Transverse colon (tissue), 4 donors: ENCODE measurements at regions not wholly inside any gene's neighbourhood (a gene's known extent, or its start where the extent isn't known, plus 50 kb on each side); places are given as distances from the start of the nearest gene placed in this dataset.
A peak's percentile ranks its signal among the peaks of the same experiment; 100 is the strongest.

ENCODE experiments used
- DNase-seq: peaks from one replicate; pipeline ENCODE4 v3.0.0-alpha.2; 2019
- H3K27ac ChIP-seq, 4 donors: fragments of 200-600 bp; sonication (generic); 2 replicates each; pipeline ENCODE4 v1.5.1; 2016 to 2018; ENCODE audit warnings: inconsistent platforms in 4 of 4
- H3K27me3 ChIP-seq: fragments of 200-600 bp; sonication (generic); 2 replicates; pipeline ENCODE4 v1.5.1; 2017; ENCODE audit warnings: inconsistent platforms
- H3K36me3 ChIP-seq, 4 donors: fragments of 200-600 bp; sonication (generic); 2 replicates each; pipeline ENCODE4 v1.5.1; 2017 to 2019; ENCODE audit warnings: inconsistent platforms in 4 of 4
- H3K4me1 ChIP-seq, 4 donors: fragments of 200-600 bp; sonication (generic); 2 replicates each; pipeline ENCODE4 v1.5.1; 2017 to 2020; ENCODE audit warnings: inconsistent platforms in 4 of 4
- H3K4me3 ChIP-seq, 4 donors: fragments of 200-600 bp; sonication (generic); 1 replicate in 1 of 4; 2 replicates in 3 of 4; pipeline versions ENCODE4 v1.5.1 to v1.6.1; 2017 to 2019; ENCODE audit warnings: inconsistent platforms in 4 of 4
- H3K9me3 ChIP-seq, 2 donors: fragments of 200-600 bp; sonication (generic); 2 replicates each; pipeline ENCODE4 v1.5.1; 2017 to 2019; ENCODE audit warnings: inconsistent platforms in 2 of 2
- EP300 ChIP-seq: sonication (generic); formaldehyde crosslinking; IDR thresholded peaks from one replicate; pipeline ENCODE4 v1.6.1; 2017; ENCODE audit warnings: antibody characterized with exemption, low read depth
- POLR2A ChIP-seq: fragments of 450-650 bp; IDR thresholded peaks from one replicate; pipeline ENCODE4 v1.6.1; 2016; ENCODE audit warnings: antibody characterized with exemption, mild to moderate bottlenecking, moderate library complexity
- POLR2AphosphoS5 ChIP-seq, 3 donors: sonication (generic); formaldehyde crosslinking; IDR thresholded peaks; one replicate each; pipeline ENCODE4 v1.6.1; 2016; ENCODE audit warnings: antibody characterized with exemption in 3 of 3
- WGBS, 2 donors: methylation state at CpG; one replicate each; pipeline ENCODE4 v1.1.5; 2018; ENCODE audit warnings: low coverage in 1 of 2; 5-methylcytosine and 5-hydroxymethylcytosine counted together
- in situ Hi-C, 4 donors: fragments of 200-750 bp; cut with MboI; loops; one replicate each; pipeline versions ENCODE4 v1.15.0 to v1.15.1; 2017; ENCODE audit warnings: low sequenced_read_pairs in 3 of 4, low pct_ligation_motif_present in 1 of 4, low pct_unique_long_range_greater_than_20kb in 1 of 4
- intact Hi-C: fragments of 100-400 bp; cut with DNase I; formaldehyde crosslinking; loops from one replicate; pipeline ENCODE4 v1.15.1; 2023; ENCODE audit warnings: low total_unique reads
- TF ChIP-seq, protein P1 (sequence below), 5 experiments: fragments of 200-600 bp in 3 of 5; fragments of 450-650 bp in 2 of 5; sonication (generic) in 3 of 5; IDR thresholded peaks; 1 replicate in 2 of 5; 2 replicates in 3 of 5; pipeline ENCODE4 v1.5.1; 2016 to 2017; ENCODE audit warnings: antibody characterized with exemption in 5 of 5, inconsistent platforms in 3 of 5, mild to moderate bottlenecking in 2 of 5, moderate library complexity in 1 of 5

DNA sequence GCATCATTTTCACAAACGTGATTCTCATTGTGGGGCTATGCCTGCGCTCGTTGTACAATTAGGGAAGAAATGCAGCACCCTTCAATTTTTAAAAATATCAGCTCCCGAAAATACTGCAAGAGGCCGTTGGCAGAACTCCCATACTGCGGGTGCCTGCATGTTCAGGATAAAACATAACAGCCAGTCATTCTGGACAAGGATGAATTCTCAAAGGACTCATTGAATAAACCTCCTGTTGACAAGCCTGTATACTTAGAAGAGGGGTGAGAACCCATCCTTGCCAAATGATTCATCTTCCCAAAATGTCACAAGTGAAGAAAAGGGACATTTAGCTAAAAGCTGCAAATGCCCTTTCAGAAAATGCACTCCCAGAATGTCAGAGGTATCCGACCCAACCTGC is 141.9 kb downstream of the CSNK2A3 start:
- H3K4me3 ChIP-seq: no peak overlapping the region
- H3K4me1 ChIP-seq: no peaks in the 10 kb centered on the region
- DNase-seq: no peak
- H3K27ac ChIP-seq: peak overlapping the region in 1 of 4 donors; percentile 22
- 34 to 62% methylated on average over 6 to 7 of the region's 7 CpGs for WGBS, 2 donors
- TF ChIP-seq, protein P1, sequence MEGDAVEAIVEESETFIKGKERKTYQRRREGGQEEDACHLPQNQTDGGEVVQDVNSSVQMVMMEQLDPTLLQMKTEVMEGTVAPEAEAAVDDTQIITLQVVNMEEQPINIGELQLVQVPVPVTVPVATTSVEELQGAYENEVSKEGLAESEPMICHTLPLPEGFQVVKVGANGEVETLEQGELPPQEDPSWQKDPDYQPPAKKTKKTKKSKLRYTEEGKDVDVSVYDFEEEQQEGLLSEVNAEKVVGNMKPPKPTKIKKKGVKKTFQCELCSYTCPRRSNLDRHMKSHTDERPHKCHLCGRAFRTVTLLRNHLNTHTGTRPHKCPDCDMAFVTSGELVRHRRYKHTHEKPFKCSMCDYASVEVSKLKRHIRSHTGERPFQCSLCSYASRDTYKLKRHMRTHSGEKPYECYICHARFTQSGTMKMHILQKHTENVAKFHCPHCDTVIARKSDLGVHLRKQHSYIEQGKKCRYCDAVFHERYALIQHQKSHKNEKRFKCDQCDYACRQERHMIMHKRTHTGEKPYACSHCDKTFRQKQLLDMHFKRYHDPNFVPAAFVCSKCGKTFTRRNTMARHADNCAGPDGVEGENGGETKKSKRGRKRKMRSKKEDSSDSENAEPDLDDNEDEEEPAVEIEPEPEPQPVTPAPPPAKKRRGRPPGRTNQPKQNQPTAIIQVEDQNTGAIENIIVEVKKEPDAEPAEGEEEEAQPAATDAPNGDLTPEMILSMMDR (IDR thresholded peaks at IDR 0.05): no peak
- TF ChIP-seq POLR2AphosphoS5 (IDR thresholded peaks at IDR 0.05) (no peak), POLR2A (no peak), EP300 (no peak)
- intact Hi-C loops (no loop called here), in situ Hi-C loops (no loop called here)
- H3K27me3 ChIP-seq: peaks cover 3% of the 10 kb centered on the region
- no peaks in the 10 kb centered on the region for H3K36me3 ChIP-seq
- H3K9me3 ChIP-seq: no peaks in the 10 kb centered on the region

DNA sequence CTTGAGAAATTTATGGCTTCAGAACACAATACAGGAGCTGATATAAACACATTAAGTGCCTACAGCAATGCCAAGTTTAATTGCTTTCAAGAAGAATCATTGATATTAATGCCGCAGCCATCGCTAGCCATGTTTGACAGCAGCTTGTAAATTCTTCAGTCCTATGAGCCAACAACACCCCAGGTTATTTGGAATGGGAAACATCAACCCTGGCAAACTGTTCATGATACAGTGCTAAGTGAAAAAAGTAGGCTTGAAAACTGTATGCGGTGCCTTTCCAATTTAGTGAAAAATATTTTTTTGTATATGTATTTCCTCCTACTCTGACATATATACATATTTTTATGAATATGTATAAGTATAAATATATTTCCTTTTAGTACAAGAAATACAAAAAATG is 142.6 kb downstream of the CSNK2A3 start:
- Histone ChIP-seq H3K4me1 (no peaks in the 10 kb centered on the region), H3K27me3 (peaks cover 7% of the 10 kb centered on the region), H3K9me3 (no peaks in the 10 kb centered on the region), H3K27ac (no peak overlapping the region), H3K36me3 (no peaks in the 10 kb centered on the region), H3K4me3 (no peak overlapping the region)
- intact Hi-C loops (no loop called here), in situ Hi-C loops (no loop called here)
- TF ChIP-seq, protein P1 (IDR thresholded peaks at IDR 0.05): no peak
- TF ChIP-seq EP300: no peak
- TF ChIP-seq POLR2A: no peak
- TF ChIP-seq POLR2AphosphoS5 (IDR thresholded peaks at IDR 0.05): no peak
- 54 to 86% methylated on average over 3 of the region's 3 CpGs for WGBS, 2 donors
- DNase-seq: no peak

- in situ Hi-C loops: no loop called here
- H3K4me3 ChIP-seq: no peak overlapping the region
Observed at GRCh38 chr11:11209967-11210366, 143.1 kb downstream of the CSNK2A3 start.

GRCh38 chr11:11208994-11209393 is 144.1 kb downstream of the CSNK2A3 start:
- no peak for DNase-seq
- 86% methylated on average over 4 of the region's 4 CpGs; no CpG with 5 or more reads in 1 of the 2 donors for WGBS, 2 donors
- H3K27me3 ChIP-seq: peaks cover 7% of the 10 kb centered on the region
- H3K36me3 ChIP-seq: no peaks in the 10 kb centered on the region
- in situ Hi-C loops: no loop called here
- H3K27ac ChIP-seq: no peak overlapping the region
- H3K4me3 ChIP-seq: no peak overlapping the region
- TF ChIP-seq POLR2AphosphoS5 (IDR thresholded peaks at IDR 0.05): no peak
- TF ChIP-seq, protein P1 (IDR thresholded peaks at IDR 0.05): no peak
- TF ChIP-seq POLR2A: no peak
- TF ChIP-seq EP300: no peak
- H3K9me3 ChIP-seq: no peaks in the 10 kb centered on the region
- intact Hi-C loops: no loop called here
- H3K4me1 ChIP-seq: no peaks in the 10 kb centered on the region

More at GRCh38 chr11:11209967-11210366, 143.1 kb downstream of the CSNK2A3 start:
- Histone ChIP-seq H3K36me3 (no peaks in the 10 kb centered on the region), H3K4me1 (no peaks in the 10 kb centered on the region), H3K27ac (no peak overlapping the region), H3K9me3 (no peaks in the 10 kb centered on the region), H3K27me3 (peaks cover 7% of the 10 kb centered on the region)
- intact Hi-C loops: no loop called here
- 81% methylated on average over 2 of the region's 2 CpGs; no CpG with 5 or more reads in 1 of the 2 donors for WGBS, 2 donors
- no peak for DNase-seq
- TF ChIP-seq, protein P1 (IDR thresholded peaks at IDR 0.05): no peak
- no peak for TF ChIP-seq EP300
- no peak for TF ChIP-seq POLR2A
- no peak for TF ChIP-seq POLR2AphosphoS5 (IDR thresholded peaks at IDR 0.05)
